Limb (tissue), 2 donors: ENCODE measurements at regions not wholly inside any gene's neighbourhood (a gene's known extent, or its start where the extent isn't known, plus 50 kb on each side); places are given as distances from the start of the nearest gene placed in this dataset.
"Not testable (repeated sequence)": the region's sequence is repeated elsewhere in the genome, so short reads cannot be mapped to it uniquely, and the experiment has no call there.

Experiments used
- DNase-seq, 2 donors: peaks; one replicate each; pipeline ENCODE4 v3.0.0-alpha.2; 2016; ENCODE audit errors: extremely low spot score in 2 of 2

DNA sequence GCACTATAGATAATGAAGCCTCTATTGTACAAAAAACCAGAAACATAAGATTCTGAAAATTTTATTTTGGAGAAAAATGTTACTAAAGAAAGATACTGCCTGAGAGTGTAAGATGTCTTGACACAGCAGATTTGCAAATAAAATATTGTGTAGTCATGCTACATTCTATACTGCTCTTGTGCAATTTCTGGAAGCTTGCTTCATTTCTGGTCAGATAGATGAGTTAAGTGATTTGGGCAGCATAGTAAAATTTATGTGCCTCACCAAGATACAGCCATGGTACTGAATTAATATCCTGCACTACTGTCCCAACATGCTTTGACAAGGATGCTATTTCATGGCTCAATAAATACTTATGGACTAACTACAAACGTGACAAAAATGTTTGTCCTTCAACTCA is 55.1 kb upstream of the STARD13 start:
- no peak for DNase-seq

DNA sequence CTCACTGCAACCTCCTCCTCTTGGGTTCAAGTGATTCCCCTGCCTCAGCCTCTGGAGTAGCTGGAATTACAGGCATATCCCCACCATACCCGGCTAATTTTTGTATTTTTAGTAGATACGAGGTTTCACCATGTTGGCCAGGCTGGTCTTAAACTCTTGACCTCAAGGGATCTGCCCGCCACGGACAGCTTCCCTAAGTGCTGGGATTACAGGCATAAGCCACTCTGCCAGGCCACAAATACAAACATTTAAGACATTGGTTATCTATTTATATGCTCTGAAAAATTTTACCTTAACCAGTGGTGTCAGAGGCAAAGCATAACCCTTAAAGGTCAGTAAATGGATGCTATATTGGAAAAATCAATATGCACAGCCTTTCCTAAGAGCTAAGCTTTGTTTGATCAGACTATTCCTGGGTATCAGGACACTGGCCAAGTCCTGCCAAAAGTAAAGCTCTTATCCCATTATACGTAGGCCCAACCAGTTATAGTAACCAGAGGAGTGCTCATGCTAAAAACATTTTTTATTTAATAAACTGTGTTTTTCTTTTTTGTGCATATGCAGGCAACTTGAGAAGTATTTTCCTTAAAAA is 56.4 kb upstream of the STARD13 start:
- DNase-seq, result no peak

DNA sequence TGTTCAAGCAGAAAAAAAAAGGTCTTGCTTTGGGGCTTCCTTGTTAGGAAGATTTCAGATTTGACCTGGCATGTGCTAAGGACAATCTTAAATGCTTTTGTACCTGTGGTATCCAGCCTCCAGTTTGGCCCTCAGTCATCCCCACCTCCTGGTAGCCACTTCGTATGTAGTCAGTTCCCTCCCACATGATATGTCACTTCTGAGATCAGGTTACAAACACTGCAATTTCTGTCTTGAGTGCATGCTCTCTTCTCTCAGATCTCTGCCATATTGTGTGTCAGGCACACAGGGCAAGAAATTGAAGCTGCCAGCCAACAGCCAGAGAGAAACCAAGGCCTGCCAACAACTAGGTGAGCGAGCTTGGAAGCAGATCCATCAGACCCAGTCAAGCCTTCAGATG is 60.3 kb upstream of the STARD13 start:
- DNase-seq, result no peak

DNA sequence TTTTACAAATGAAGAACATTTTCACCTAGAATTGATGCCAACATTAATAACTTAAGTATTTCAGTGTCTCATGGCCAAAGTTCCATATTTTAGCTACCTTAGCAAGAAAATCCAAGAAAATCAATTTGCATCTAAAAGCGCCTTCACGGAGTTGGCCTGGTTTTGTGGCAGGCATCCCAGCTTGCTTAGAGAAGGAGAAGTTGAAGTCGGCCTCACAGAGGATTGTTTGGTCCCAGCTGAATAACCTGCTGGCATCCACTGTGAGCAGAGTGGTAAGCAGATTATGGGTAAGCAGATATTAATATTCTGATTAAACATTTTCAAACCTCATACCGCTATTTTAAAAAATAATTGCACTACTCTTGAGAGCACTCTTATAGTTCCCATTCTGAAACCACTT is 62.3 kb upstream of the STARD13 start:
- DNase-seq, result no peak

DNA sequence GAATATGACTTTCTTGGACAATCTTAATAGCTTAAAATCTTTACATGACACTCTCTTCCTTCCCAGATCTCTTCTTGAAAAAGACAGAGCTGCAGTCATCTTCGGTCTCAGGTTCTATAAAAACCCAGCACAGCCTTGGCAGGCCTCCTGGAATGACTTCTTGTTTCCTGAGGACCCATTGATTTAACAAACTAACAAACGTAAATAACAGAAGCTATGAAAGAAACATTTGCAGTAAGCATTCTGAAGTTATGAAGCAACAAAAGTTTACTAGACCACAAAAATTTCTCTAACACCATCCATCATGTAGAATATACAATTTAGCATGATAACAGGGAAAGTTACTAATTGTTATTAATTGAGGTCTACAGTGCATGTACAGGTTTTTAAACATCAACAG is 62.8 kb upstream of the STARD13 start:
- no peak for DNase-seq

DNA sequence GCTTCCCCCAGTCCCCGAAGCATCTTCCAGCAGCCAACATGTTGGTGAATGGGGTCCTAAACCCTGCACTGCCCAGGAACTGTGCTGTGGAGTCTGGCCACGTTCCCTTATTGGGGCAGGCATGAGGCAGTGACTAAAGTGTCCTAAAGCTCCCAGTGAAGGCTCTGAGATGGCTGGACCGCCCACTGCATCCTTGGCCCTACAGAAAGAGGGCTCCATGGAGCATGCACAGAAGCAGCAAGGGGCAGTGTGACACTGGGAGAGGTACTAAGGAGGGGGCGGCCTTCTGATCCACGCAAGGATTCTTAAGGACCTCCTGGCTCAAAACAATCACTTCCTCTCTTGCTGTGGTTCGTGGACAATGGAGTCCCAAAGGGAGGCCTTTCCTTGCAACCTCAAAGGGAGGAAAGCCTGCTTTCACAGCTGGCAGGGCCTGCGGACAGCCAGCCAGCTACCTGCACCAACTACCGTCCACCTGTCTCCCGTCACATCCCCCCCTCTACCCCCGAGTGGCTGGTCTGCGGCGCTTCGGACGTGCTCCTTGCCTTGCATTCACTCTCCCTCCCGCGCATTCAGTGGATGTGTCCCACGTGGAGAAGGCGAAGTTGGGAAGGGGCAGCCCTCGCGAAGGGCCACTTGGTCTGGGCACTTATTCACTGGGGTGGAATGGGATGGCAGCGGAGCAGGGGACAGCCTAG is 63.9 kb upstream of the STARD13 start:
- no peak for DNase-seq

DNA sequence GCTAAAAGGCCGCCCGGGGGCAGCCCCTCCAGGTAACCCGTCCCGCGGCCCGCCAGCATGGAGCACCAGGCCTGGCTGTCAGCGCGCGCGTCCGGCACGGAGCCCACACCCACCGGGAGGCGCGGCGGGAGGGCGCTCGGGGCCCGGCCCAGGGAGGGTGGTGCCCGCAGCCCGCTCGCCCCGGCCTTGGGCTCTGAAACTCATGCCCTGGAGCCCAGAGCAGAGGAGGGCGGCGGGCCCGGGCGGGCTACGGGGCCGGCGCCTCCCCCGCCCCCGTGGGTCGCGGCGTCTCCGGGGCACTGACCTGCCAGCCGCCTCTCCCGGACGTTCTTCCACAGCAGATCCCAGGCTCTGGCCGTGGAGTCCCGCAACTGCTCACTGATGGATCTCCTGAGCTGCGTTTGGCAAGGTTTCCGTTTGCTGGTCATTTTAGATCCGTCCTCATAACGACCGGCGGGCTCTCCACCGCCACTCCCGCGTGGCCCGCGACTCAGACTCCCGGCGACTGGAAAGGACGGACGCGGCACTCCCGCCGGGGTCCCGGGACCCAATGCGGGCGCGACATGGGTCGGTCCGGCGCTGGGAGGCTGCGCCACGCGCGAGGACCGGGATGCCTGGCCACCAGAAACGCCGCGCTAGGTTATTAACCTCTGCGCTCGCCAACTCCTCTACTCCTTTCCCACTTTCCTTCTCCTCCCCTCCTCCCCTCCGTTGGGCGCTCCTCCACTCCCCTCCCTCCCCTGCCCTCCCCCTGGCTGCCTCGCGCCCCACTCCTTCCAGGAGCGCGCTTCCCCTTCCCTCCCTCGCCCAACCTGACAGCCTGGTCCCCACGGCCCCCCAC is 64.7 kb upstream of the STARD13 start:
- peak; percentile 61 to 75 for DNase-seq

DNA sequence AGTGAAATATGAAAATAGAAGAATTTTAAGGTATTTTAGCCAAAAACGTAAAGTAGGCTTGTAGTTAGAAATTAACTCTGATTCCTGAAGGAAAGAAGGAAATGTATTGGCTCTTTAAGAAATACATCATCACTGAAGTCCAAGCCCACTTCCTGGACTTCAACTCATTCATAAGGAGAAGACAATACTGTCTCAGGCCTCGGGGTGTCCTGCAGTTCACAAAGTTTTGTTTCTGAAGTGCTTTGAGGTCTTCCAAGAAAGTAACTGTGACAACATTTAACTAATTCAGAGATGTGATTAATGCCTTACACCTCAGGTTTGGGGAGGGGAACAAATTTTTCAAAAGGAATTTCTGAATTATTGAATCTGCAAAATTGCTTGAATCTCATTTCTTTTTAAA is 65.8 kb upstream of the STARD13 start:
- peak in 1 of 2 donors; percentile 30 for DNase-seq

DNA sequence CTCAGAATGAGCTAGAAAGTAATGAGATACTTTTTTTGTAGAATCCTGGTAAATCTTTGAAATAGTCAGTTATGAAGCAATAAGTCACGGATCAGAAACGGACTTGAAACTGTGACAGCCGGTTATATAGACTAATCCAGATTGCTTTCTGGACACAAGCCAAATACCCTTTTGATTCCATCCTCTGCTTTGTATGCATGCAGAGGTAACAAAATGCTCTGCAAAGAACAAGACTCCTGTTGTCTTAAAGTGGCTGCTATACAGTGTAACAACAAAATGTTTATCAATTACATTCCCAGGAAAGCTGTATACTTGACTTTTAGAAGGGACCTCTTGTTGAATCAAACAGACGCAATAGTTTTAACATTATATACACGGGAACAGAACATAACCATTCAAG is 66.5 kb upstream of the STARD13 start:
- peak in 1 of 2 donors; percentile 66 for DNase-seq

DNA sequence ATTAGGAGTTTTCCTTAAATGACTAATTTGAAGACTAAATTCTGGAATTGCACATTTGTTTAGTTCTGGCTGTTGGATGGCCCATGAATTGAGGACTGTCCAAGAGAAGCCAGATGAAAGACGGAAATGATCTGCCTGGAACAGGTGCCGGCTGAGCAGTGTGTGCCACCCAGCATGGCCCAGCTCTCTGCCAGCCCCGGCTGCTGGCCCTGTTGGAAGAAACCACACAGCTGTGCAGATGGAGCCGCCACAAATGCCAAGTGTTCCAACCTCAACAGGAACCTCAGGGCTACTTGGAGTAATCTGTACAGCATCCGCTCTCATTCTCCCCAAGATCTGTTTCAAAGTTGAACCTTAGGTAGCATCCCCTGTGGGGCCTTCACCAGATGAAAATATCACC is 67.0 kb upstream of the STARD13 start:
- peak; percentile 54 to 57 for DNase-seq

DNA sequence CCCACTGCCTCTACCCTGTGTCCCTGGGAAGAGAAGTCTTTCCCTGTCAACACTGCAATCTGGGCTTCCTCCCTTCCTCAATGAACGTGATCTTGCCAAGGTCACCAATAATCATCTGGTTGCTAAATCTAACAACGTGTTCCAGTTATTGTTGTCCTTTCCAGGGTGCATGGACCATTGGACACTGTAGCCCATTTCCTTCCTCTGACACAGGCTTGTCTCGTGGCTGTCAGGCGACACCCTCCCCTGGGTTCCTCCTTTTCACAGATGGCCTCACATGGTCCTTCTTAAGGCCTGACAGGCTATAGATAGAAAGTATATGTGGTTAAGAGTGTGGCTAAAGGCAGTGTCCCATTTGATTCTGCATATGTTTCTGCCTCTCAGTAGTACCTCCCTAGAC is 67.7 kb upstream of the STARD13 start:
- no peak for DNase-seq

DNA sequence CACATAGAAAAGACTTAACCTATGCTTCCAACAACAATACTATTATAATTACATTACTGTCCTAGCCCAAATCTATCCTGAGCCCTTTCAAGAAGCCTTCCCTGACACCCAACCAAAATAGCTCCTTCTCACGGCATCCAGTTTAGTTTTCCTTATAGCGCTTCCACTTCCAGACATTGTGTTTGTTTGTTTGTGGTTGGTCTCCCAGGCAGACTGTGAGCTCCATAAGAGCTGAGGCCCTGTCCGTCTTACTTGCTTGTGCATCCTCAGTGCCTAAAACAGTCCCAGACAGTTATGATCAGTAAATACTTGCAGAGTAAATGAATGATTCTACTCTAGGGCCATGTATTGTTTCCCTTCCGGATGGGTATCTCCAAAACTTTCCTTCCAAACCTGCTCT is 68.1 kb upstream of the STARD13 start:
- no peak for DNase-seq

DNA sequence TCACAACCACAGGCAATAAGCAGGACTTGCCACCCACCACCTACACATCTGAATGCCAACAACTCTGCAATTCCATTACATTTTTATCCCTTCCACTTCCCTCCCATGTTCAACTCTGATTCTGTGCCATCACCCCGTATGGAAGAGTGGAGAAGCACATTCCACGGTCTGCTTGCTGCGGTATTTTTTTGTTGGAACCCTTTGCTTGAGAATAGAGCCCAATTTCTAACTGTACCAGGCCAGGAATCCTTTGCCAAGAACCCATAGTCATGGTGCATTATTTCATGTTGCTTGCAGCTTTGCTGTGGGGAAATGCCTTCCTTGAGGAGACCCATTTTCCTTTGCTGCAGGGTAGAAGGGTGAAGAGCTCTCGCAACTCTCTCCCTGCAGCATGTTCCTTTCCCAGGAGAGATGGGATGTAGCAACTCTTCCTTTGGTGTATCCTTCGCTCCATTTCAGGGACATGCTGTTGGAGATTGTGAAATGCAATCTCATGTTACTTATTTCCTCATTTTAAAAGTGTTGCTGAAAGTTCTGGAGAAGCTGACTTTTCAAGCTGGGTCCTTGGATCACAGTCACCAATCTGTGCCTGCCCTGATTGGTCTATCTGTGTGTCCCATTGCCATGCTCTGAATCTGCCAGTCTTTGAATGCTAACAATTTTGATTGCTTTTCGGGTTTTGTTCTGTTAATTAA is 69.8 kb upstream of the STARD13 start:
- peak in 1 of 2 donors; percentile 18 for DNase-seq

DNA sequence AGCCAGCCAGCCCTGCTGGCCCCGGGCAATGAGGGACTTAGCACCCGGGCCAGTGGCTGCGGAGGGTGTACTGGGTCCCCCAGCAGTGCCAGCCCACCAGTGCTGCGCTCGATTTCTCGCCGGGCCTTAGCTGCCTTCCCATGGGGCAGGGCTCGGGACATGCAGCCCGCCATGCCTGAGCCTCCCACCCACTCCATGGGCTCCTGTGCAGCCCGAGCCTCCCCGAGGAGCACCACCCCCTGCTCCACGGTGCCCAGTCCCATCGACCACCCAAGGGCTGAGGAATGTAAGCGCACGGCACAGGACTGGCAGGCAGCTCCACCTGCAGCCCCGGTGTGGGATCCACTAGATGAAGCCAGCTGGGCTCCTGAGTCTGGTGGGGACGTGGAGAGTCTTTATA is 72.5 kb upstream of the STARD13 start:
- DNase-seq, result not testable (repeated sequence)

DNA sequence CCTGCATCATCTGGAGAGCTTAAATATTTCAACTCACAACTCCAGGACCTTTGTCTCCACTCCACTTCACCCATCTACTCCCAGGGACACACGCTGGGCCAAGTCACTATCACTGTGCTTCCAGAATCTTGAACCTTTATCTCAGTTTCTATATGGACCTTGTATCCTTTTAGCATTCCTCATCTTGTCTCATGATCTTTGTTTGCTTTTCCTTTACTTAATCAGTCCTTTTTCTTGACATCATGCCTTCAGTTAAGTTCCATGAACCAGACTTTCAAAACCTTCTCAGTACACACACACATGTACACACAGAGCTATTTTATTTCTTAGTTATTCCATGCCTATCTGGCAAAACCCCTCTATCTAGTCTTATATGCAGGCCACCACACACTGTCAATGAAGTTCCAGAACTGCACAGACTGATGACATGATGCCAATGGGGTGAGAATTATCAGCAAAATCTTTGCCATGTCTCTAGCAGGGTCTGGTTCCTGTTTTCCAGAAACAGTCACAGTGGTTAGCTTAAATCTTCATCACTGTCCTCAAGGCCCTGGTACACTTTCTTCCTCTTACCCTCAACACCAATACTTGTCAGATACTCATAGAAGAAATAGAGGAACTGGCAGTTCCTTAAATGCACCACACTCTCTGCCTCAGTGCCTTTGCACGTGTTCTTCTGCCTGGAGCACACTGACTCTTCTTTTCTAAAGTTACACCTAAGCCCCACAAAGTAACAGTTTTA is 77.6 kb upstream of the STARD13 start:
- no peak for DNase-seq

DNA sequence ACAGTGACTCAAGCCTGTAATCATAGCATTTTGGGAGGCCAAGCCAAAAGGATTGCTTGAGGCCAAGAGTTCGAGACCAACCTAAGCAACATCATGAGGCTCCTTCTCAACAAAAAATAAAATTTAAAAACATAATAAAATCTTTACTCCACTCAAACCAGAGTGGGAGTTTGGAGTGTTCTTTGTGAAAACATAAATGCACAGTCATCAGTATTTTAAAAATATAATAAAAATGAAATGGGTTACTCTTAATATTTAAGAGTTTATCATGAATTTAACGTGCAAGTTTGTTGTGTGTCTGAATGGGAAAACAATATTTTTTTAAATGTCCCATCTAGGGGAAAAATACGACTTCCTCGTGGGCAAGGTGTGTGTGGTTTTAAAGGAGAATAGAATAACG is 78.6 kb upstream of the STARD13 start:
- no peak for DNase-seq

DNA sequence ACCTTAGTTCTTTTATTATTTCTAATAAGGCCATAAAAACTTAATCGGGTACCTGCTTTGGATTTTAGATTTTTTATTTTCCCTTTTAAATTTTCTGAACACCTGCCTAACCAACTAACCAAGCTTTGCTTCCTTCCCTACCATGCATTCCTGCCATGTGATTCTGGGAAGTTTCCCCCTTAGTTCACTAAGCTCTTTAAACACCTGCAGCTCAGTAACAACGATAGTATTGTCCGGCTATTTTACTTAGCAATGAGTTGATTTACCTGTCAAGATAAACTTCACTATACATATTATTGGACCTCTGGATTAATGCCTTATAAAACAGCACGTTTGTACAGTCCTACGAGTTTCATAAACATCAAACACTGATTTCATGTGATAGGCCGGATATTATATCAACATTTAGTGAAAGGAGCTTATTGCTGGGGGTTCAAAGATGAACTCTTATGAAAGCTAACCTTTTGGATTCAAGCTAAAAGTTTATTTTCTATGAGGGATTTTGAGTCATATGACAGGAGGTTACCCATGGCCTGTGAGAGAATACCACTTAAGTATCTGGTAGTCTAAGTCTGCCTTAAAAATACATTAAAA is 81.0 kb upstream of the STARD13 start:
- no peak for DNase-seq

DNA sequence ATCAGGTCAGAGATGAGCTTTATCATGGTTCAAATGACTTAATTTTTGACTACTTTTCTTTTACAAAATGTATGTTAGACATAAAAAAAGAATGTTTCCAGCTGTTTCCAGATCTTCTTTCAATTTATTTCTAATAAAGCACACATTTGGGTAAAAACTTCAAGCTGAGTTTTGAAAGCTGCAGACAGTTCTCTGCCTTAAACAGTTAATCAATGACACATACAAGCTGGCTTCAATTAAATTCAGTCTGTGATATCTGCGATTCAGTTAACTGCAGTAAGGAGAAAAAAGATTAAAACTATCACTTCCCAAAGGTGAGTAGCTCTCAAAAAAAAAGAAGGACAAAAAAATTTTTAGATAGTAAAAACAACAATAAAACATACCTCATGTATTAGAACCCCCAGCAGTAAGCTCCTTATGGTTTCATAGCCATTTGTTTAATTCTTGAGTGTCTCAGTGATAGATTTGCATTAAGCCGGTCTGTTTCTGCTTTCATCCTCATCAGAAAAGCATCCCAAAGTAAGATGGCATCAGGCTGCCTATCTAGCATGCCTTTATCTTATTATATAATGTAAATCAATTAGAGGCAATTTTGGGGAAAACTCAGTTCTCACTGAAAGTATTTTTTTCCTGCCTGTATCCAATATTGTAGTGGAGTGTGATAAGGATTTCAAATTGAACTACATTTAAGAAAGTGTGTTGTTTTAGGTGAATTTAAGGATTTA is 81.8 kb upstream of the STARD13 start:
- no peak for DNase-seq

DNA sequence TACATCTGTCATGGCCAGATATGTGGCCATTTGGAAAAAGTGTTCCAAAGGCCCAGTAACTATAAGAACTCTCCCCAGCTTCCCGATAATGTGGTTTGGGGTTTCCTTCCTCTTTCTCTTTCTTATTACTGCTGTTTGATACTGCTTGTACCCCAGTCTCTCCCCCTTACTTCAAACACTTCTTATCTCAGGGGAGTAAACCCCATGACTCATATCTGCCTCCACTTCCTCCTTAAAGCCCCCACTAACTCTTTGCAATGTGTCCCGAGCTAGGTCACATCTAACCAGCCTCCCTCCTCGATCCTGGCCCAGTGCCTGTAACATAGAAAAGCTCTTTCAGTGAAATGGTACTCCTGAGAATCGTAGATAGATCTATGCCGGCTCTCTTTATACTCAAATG is 82.4 kb upstream of the STARD13 start:
- no peak for DNase-seq

DNA sequence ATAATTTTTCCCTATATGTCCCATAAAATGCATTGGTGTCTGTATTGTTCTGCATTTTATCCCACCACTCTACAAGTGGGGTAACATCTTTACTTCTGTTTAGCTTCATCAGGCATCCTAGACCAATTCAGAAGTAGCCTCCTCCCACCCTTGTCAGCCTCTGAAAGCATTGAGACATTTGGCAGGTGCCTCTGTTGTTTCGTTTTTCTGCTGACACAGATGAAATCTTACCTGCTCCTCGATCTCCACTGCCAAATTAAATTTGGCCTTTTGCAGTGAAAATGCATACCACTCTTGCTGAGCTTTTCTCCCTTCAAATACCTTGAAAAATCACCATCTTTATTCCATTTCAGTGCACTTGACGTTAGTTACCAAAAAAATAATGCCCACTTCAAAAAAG is 83.5 kb upstream of the STARD13 start:
- no peak for DNase-seq
